CD4-positive, alpha-beta T cell treated with Interleukin-1 beta for 1 hour (primary cell): ENCODE measurements at regions not wholly inside any gene's neighbourhood (a gene's known extent, or its start where the extent isn't known, plus 50 kb on each side); places are given as distances from the start of the nearest gene placed in this dataset.

ENCODE experiments used
- DNase-seq, 2 donors: peaks; one replicate each; pipeline ENCODE4 v3.0.0-alpha.2; 2020 to 2022

- no peak for DNase-seq
These were observed 269.3 kb downstream of the BUD13 start for GRCh38 chr11:116503216-116504160.

- DNase-seq, result no peak
These were observed 270.1 kb downstream of the BUD13 start for GRCh38 chr11:116502641-116503061.

- no peak for DNase-seq
These were observed 271.1 kb downstream of the BUD13 start for GRCh38 chr11:116501728-116502127.

GRCh38 chr11:116500947-116501602, 271.7 kb downstream of the BUD13 start:
- DNase-seq, result no peak

- DNase-seq, result no peak
These were observed 272.5 kb downstream of the BUD13 start for GRCh38 chr11:116500026-116500946.

GRCh38 chr11:116499396-116500003, 273.3 kb downstream of the BUD13 start:
- peak; percentile 1 to 18 for DNase-seq

- DNase-seq, result no peak
These were observed 274.6 kb downstream of the BUD13 start for GRCh38 chr11:116498161-116498560.

GRCh38 chr11:116492600-116492999, 280.2 kb downstream of the BUD13 start:
- DNase-seq, result no peak

- no peak for DNase-seq
These were observed 283.9 kb downstream of the BUD13 start for GRCh38 chr11:116488836-116489389.

GRCh38 chr11:116485425-116485824, 287.4 kb downstream of the BUD13 start:
- no peak for DNase-seq

- no peak for DNase-seq
These were observed 290.1 kb downstream of the BUD13 start for GRCh38 chr11:116482716-116483115.

- DNase-seq, result no peak
These were observed 291.6 kb downstream of the BUD13 start for GRCh38 chr11:116481126-116481675.

GRCh38 chr11:116478669-116479668, 293.8 kb downstream of the BUD13 start:
- no peak for DNase-seq

GRCh38 chr11:116478205-116478604, 294.6 kb downstream of the BUD13 start:
- no peak for DNase-seq

- DNase-seq, result no peak
These were observed 298.9 kb downstream of the BUD13 start for GRCh38 chr11:116473790-116474346.

- DNase-seq, result no peak
These were observed 299.5 kb downstream of the BUD13 start for GRCh38 chr11:116473206-116473769.

GRCh38 chr11:116472651-116473050, 300.1 kb downstream of the BUD13 start:
- no peak for DNase-seq

- DNase-seq, result no peak
These were observed 301.1 kb downstream of the BUD13 start for GRCh38 chr11:116471608-116472256.

- no peak for DNase-seq
These were observed 304.1 kb downstream of the BUD13 start for GRCh38 chr11:116468699-116469098.
